ENCODE measurements at regions not wholly inside any gene's neighbourhood (a gene's known extent, or its start where the extent isn't known, plus 50 kb on each side); places are given as distances from the start of the nearest gene placed in this dataset.
"Not testable (repeated sequence)": the region's sequence is repeated elsewhere in the genome, so short reads cannot be mapped to it uniquely, and the experiment has no call there.

DNA sequence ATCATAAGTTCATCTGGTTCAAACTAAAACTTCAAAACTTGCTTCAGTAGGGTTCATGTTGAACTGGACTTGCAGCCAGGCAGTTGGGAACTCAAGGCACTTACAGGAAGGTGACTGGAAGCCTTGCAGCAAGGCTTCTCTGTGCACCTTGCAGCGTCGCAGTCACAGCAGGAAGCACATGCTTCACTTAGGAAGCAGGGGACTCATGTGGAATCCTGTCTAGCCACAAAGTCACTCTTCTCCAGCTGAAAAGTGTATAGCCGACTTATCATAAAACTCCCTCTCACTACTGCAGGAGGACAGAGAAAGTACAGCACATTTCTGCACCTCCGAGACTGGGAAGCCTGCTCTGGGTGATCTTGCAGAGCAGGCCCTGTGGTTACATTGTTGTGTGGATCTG lies 114.0 kb upstream of the PRB2 start:
- Mint-ChIP-seq H3K4me3 (no peak overlapping the region), H3K9me3 (no peaks in the 10 kb centered on the region), H3K27me3 (peaks cover 8% of the 10 kb centered on the region), H3K4me1 (no peaks in the 10 kb centered on the region), H3K36me3 (peaks cover 5% of the 10 kb centered on the region), H3K27ac (no peak overlapping the region)
- ATAC-seq: no peak

DNA sequence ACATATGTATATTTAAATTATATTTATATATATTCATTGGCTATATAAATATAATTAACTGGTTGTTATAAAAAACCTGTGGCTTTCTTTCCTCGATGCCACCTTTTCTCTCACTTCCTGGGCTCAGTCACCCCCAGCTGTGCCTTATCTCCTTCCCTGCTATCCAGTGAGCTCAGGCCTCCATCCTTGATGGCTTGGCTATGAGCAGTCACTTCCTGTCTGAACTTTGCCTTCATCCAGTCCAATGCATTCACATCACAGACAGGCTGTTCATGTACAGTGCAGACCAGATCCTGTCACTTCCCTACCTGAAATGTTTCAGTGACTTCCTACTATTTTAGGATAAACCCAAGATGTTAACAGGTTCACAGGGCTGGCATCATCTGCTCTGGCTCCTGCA lies 115.3 kb upstream of the PRB2 start:
- peaks cover 8% of the 10 kb centered on the region for H3K27me3 Mint-ChIP-seq
- no peaks in the 10 kb centered on the region for H3K9me3 Mint-ChIP-seq
- H3K36me3 Mint-ChIP-seq: peaks cover 5% of the 10 kb centered on the region
- ATAC-seq: no peak
- H3K4me1 Mint-ChIP-seq: no peaks in the 10 kb centered on the region
- H3K27ac Mint-ChIP-seq: no peak overlapping the region
- H3K4me3 Mint-ChIP-seq: no peak overlapping the region

DNA sequence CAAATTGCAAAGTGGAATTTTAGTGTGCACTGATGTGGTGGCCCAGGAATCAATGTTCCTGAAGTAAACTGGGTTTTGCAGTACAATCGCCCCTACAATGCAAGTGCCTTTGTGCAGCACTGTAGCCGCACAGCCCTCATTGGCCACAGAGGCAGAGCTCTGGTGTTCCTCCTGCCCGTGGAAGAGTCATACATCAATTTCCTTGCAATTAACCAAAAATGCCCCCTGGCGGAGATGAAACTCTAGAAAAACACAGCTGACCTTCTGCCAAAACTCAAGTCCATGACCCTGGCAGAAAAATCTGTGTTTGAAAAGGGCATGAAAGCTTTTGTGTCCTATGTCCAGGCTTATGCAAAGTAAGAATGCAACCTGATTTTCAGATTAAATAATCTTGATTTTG lies 117.9 kb upstream of the PRB2 start:
- H3K4me1 Mint-ChIP-seq: no peaks in the 10 kb centered on the region
- no peak overlapping the region for H3K27ac Mint-ChIP-seq
- no peaks in the 10 kb centered on the region for H3K27me3 Mint-ChIP-seq
- ATAC-seq: no peak
- H3K4me3 Mint-ChIP-seq: no peak overlapping the region
- H3K9me3 Mint-ChIP-seq: no peaks in the 10 kb centered on the region
- H3K36me3 Mint-ChIP-seq: no peaks in the 10 kb centered on the region

DNA sequence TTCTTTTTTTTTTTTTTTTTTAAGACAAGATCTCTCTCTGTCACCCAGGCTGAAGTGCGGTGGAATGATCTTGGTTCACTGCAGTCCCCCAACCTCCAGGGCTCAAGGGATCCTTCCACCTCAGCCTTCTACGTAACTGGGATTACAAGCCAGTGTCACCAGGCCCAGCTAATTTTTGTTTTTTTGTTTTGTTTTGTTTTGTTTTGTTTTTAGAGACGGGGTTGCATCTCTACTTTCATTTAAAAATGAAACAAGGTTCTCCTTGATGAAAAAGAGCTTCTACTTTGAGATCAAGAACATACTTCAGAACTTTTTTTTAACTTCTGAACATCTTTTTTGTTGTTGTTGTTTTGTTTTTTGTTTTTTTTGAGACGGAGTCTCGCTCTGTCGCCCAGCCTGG lies 121.7 kb upstream of the PRB2 start:
- Mint-ChIP-seq H3K27ac (no peak overlapping the region), H3K27me3 (no peaks in the 10 kb centered on the region), H3K9me3 (no peaks in the 10 kb centered on the region), H3K4me1 (no peaks in the 10 kb centered on the region), H3K4me3 (no peak overlapping the region), H3K36me3 (no peaks in the 10 kb centered on the region)
- no peak for ATAC-seq

DNA sequence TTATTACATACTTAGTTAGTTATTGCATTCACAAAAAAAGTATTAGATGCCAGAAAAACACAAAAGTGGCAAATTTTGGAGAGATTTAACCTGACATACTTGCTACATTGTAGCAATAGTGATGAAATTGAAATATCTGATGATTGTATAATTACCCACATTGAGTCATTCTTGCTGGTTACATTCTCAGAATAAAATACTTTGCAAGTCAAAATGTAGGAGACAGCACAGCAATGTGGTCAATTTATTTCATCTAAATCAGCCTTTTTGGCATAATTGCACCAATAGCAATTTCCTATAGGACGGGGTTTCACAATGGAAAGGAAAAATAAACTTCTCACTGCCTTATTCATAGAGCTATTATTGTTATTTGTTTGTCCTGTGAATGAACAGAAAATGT lies 125.0 kb upstream of the ETV6 start:
- no peak overlapping the region for H3K27ac Mint-ChIP-seq
- no peaks in the 10 kb centered on the region for H3K4me1 Mint-ChIP-seq
- H3K27me3 Mint-ChIP-seq: peaks cover 15% of the 10 kb centered on the region
- ATAC-seq: no peak
- no peak overlapping the region for H3K4me3 Mint-ChIP-seq
- peaks cover 8% of the 10 kb centered on the region for H3K36me3 Mint-ChIP-seq
- peaks cover 2% of the 10 kb centered on the region for H3K9me3 Mint-ChIP-seq

DNA sequence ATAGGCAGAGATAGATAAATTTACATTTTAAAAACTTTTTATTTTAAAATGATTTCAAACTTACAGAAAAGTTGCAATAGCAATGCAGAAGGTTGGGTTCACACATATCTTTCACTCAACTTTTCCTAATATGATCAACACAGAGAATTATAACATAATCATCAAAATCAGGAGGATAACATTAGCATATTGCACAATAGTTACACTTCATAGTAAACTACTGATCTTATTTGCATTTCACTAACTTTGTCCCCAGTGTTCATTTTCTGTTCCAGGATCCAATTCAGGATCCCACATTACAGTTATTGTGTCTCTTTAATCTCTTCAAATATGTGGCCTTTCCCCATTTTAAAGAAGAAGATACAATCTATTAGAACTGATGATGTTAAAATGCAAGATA lies 115.4 kb upstream of the ETV6 start:
- Mint-ChIP-seq H3K4me1 (no peaks in the 10 kb centered on the region), H3K27ac (no peak overlapping the region), H3K4me3 (no peak overlapping the region), H3K36me3 (peaks cover 12% of the 10 kb centered on the region), H3K27me3 (peaks cover 31% of the 10 kb centered on the region), H3K9me3 (peaks cover 3% of the 10 kb centered on the region)
- no peak for ATAC-seq

DNA sequence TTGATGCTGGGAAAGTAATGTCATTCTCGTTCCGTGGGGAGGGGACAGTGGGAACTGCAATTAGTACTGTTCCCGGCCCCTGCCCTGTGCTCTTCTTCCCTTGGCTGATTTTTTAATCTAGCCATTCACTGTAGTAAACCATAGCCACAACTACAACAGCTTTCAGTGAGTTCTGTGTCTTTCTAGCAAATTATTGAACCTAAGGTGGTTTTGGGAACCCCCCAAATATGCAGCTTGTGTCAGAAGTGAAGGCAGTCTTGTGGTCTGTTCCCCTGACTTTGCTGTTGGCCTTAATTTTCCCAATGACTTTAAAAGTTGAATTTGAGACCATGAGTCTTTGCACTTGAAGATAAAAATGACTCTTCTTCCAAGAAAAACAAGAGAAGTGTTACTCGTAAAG lies 114.3 kb upstream of the ETV6 start:
- ATAC-seq: no peak
- Mint-ChIP-seq H3K4me3 (no peak overlapping the region), H3K4me1 (no peaks in the 10 kb centered on the region), H3K9me3 (peaks cover 3% of the 10 kb centered on the region), H3K36me3 (peaks cover 12% of the 10 kb centered on the region), H3K27me3 (peaks cover 25% of the 10 kb centered on the region), H3K27ac (no peak overlapping the region)

DNA sequence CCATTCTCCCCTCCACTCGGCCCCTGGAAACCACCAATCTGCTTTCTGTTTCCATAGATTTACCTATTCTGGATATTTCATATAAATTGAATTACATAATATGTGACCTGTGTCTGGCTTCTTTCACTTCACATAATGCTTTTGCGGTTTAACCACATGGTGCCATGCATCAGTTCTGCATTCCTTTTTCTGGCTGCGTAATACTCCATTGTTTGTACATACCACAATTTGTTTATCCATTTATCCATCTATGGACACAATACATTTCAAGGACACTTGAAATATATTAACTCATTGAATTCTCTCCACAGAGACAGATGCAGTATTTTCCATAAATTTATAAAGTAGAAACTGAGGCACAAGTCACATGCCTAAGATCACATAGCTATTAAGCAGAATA lies 110.3 kb upstream of the ETV6 start:
- ATAC-seq: no peak
- Mint-ChIP-seq H3K27me3 (no peaks in the 10 kb centered on the region), H3K9me3 (peaks cover 3% of the 10 kb centered on the region), H3K27ac (no peak overlapping the region), H3K4me1 (no peaks in the 10 kb centered on the region), H3K36me3 (peaks cover 5% of the 10 kb centered on the region), H3K4me3 (no peak overlapping the region)

DNA sequence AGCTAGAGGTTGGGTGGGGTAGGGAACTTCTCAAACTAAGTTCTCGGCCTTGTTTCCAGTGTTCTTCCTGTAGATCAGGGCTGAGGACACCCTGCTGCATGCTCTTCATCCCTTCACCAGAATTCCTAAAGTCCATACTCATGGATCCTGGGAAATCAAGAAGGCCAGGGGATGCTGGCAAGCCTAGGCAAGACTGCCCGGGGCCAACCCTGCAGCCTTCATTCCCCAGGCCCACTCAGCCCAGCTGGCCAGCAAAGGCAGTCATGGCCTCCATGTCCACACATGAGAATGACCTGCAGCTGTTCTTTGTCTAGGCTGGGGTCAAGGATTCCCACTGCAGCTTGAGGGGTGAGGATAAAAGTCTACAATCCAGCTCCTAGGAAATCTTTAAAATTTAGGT lies 109.3 kb upstream of the ETV6 start:
- Mint-ChIP-seq H3K4me1 (peaks cover 3% of the 10 kb centered on the region), H3K4me3 (no peak overlapping the region), H3K27ac (no peak overlapping the region), H3K36me3 (peaks cover 5% of the 10 kb centered on the region), H3K27me3 (no peaks in the 10 kb centered on the region), H3K9me3 (peaks cover 3% of the 10 kb centered on the region)
- no peak for ATAC-seq

DNA sequence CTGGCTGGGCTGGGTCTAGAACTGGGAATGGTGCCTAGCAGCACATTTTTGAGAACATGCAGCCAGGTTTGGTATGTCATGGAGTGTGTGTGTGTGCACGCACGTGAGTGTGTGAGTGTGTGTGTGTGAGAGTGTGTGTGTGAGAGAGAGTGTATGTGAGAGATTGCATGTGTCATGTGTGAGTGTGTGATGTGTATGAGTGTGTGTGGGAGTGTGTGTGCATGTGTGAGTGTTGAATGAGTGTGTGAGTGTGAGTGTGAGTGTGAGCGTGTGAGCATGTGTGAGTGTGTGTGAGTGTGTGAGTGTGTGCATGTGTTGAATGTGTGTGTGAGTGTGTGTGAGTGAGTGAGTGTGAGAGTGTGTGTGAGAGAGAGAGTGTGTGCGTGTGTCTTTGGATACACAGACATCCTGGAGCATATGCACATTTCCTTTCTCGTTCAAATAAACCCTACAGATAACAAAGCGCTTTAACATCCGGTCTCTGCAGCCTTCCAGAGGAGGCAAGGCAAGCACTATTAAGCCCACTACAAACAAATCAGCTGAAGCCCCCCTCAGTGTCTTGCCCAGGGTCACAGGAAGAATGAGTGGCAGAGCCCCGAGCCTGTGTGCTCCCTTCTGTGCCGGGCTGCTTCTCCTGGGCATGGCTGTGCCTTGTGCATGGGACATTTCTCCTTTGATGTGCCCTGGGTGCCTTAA lies 108.7 kb upstream of the ETV6 start:
- no peak for ATAC-seq
- peaks cover 9% of the 10 kb centered on the region for H3K4me1 Mint-ChIP-seq
- no peak overlapping the region for H3K4me3 Mint-ChIP-seq
- H3K27me3 Mint-ChIP-seq: no peaks in the 10 kb centered on the region
- peaks cover 5% of the 10 kb centered on the region for H3K36me3 Mint-ChIP-seq
- H3K9me3 Mint-ChIP-seq: peaks cover 3% of the 10 kb centered on the region
- no peak overlapping the region for H3K27ac Mint-ChIP-seq

DNA sequence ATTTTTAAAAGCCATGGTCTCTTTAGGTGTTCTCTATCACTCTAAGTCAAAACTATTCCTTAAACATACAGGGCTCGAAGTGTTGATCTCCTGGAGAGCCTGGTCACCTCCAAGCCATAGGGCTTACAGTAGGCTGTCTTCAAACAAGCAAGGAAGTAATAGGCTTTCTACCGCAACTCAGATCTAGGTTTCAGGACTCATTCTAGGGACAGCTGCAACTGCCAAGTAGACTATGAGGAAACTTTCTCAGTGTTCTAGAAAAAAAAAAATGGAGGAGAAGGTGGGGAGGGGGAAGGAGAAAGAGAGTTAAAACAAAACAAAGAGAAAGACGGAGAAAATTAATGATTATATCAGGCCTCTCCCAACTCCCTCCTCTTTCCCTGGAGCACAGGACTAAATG lies 106.9 kb upstream of the ETV6 start:
- Mint-ChIP-seq H3K27me3 (no peaks in the 10 kb centered on the region), H3K36me3 (no peaks in the 10 kb centered on the region), H3K27ac (no peak overlapping the region), H3K9me3 (no peaks in the 10 kb centered on the region), H3K4me3 (no peak overlapping the region), H3K4me1 (peaks cover 13% of the 10 kb centered on the region)
- no peak for ATAC-seq

DNA sequence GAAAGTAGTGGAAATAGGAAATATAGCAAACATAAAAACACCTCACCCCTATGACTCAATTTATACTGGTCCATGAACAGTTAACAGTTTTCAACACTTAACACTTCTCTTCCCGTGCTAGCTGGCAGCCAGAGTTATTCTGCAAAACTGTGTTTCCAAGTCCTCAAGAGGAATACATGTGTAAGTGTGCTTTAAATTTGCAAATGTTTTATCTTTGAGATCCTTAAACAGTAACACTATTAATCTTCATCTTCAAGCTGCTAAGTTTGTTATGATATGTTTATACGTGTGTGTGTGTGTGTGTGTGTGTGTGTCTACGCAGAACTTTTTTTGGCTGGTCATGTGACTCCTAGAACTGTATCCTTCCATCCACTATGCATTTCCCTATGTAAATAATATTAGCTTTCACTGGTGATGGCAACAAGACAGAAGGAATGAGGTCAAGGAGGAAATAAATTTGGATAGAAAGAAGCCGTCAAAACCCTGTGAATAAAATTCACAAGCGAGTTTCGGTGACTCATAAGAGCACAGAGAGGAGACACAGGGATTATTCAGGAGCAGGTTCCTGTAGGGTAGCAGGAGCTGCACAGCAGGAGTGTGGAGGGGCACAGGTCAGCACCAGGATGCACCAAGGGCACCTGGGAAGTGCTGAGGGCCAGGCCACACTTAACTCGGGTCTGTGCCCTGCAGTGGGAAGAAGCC lies 105.9 kb upstream of the ETV6 start:
- H3K27me3 Mint-ChIP-seq: no peaks in the 10 kb centered on the region
- H3K4me3 Mint-ChIP-seq: no peak overlapping the region
- H3K9me3 Mint-ChIP-seq: no peaks in the 10 kb centered on the region
- H3K36me3 Mint-ChIP-seq: no peaks in the 10 kb centered on the region
- peaks cover 13% of the 10 kb centered on the region for H3K4me1 Mint-ChIP-seq
- no peak overlapping the region for H3K27ac Mint-ChIP-seq
- ATAC-seq: no peak

DNA sequence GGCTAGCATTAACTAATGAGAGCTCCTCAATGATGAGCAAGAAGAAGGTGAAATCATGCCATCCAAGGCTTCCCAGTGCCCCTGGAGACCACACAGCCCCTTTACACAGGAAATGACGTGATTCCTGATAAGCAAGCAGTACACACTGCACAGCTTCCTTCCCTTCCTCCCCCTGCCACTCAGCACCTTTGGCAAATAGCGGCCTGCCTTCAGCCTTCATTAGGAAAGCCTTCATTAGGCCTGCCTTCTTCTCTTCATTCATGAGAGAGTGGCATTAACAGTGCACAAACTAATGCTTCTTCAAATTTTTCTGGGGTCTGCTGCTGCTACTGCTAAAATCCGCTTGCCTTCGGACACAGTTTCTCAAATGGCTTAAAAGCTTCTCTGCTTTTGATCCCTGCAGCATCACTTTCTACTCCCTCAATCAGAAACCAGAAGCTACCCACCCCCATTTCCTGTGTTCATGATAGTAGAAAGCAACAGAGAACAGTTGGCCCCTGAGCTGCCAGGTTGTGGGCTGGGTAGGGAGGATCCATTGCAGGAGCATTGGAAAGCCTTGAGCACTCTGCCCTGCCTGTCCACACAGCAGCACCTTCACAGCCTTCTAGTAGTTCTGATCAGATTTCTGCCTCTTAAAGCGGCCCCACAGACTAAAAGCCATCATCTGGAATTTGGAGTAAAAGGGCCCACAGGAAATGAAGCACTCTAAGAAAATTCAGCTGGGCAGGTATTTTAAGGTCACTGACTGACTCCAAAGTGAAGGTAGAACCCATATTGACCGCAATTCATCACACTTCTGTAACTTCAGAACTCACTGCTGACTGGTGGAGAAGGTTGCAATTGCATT lies 103.8 kb upstream of the ETV6 start:
- no peaks in the 10 kb centered on the region for H3K9me3 Mint-ChIP-seq
- peaks cover 13% of the 10 kb centered on the region for H3K4me1 Mint-ChIP-seq
- ATAC-seq: peak; percentile 90
- H3K27ac Mint-ChIP-seq: peak overlapping the region; percentile 87
- H3K4me3 Mint-ChIP-seq: peak overlapping the region; percentile 18
- no peaks in the 10 kb centered on the region for H3K36me3 Mint-ChIP-seq
- peaks cover 6% of the 10 kb centered on the region for H3K27me3 Mint-ChIP-seq

DNA sequence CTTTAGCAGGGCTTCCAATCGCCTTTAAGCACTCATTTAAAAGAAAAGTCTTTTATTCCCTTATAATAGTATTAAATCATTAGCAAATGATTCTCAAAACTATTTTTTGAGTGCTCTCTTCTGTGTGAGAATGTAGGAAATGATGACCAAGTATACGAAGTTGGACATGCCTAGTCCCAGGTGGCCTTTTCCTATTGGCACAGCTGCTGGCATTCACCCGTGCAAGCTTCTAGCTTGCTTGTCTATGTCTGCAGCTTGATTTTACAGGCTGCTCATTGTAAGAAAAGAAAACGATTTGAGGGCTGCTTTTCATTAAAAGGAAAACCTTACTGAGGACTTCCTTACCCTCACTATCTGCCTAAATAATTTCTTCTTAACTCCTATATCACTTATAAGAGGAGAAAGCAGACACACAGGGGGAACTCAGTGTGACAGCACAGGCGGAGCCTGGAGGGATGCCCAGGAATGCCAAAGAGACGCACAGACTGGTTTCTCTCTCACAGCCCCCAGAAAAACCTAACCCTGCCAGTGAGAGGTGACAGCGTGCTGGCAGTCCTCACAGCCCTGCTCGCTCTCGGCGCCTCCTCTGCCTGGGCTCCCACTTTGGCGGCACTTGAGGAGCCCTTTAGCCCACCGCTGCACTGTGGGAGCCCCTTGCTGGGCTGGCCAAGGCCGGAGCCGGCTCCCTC lies 102.7 kb upstream of the ETV6 start:
- not testable (repeated sequence) for H3K4me3 Mint-ChIP-seq, H3K27me3 Mint-ChIP-seq, H3K9me3 Mint-ChIP-seq, H3K36me3 Mint-ChIP-seq, ATAC-seq
- Mint-ChIP-seq H3K27ac (peak overlapping the region; percentile 87), H3K4me1 (peaks cover 13% of the 10 kb centered on the region)

DNA sequence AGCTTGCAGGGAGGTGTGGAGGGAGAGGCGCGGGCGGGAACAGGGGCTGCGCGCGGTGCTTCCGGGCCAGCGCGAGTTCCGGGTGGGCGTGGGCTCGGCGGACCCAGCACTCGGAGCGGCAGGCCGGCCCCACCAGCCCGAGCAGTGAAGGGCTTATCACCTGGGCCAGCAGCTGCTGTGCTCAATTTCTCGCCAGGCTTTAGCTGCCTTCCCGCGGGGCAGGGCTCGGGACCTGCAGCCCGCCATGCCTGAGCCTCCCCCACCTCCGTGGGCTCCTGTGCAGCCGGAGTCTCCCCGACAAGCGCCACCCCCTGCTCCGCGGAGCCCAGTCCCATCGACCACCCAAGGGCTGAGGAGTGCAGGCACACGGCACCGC lies 102.2 kb upstream of the ETV6 start:
- H3K4me1 Mint-ChIP-seq: peaks cover 13% of the 10 kb centered on the region
- not testable (repeated sequence) for H3K27me3 Mint-ChIP-seq, H3K36me3 Mint-ChIP-seq, ATAC-seq, H3K9me3 Mint-ChIP-seq, H3K27ac Mint-ChIP-seq, H3K4me3 Mint-ChIP-seq

All from stimulated activated memory B cell treated with anti-CD40 and anti-IgM and Interleukin-4, amounts not matched to agents 10 μg/mL and 1 μg/mL and 100 μg/mL, for 72 hours (primary cell).